ENCODE measurements at regions not wholly inside any gene's neighbourhood (a gene's known extent, or its start where the extent isn't known, plus 50 kb on each side); places are given as distances from the start of the nearest gene placed in this dataset.

DNA sequence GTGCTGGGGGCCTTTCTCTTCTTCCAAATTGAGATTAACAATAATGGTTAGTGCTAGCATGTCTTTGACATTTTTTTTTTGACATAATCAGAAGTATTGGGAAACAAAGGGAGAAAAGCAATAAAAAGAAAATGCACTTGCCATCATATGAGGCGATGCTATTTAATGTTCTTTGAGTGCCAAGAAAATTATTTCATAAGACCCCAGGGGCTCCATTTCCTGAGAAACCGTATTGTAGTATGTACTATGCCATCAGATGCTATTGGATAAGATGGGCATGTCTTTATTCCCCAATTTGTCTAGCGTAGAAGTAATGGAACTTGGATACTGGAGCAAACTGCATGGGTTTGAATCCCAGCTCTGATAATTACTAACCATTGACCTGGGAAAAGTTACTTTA lies 408.9 kb downstream of the ADRA2A start:
- Histone ChIP-seq H4K8ac (ENCODE audit: extremely low read depth, insufficient read depth, low read length) (no peak overlapping the region), H3K4me2 (ENCODE audit: insufficient read depth in 1 of 2, low read depth in 2 of 2, low read length in 2 of 2) (no peak overlapping the region), H3K56ac (replicated peaks; ENCODE audit: insufficient read length, low read depth, low read length) (no peak overlapping the region), H3K18ac (ENCODE audit: extremely low read depth, low read length) (no peak overlapping the region), H3K9ac (replicated peaks in 1 of 4; ENCODE audit: extremely low read depth in 1 of 4, low read depth in 3 of 4, low read length in 3 of 4) (no peak overlapping the region), H3K23ac (ENCODE audit: insufficient read length) (no peak overlapping the region), H3K9me3 (ENCODE audit: insufficient read depth in 2 of 2, low read depth in 1 of 2, low read length in 1 of 2) (peaks cover 27 to 30% of the 10 kb centered on the region in 2 experiments), H4K5ac (ENCODE audit: insufficient read length, low read depth, low read length) (no peak overlapping the region), H3K4me1 (replicated peaks in 1 of 4; ENCODE audit: control insufficient read depth in 3 of 4, insufficient read depth in 4 of 4, low read length in 3 of 4) (no peaks in the 10 kb centered on the region), H3K23me2 (ENCODE audit: low read depth, low read length) (no peaks in the 10 kb centered on the region), H4K91ac (replicated peaks; ENCODE audit: insufficient read length, low read length) (no peak overlapping the region), H2BK5ac (ENCODE audit: low read depth, low read length) (no peak overlapping the region), H2BK20ac (ENCODE audit: low read length) (no peak overlapping the region), H3K79me2 (ENCODE audit: control insufficient read depth in 1 of 2, insufficient read depth in 2 of 2, low read length in 2 of 2) (no peaks in the 10 kb centered on the region), H3K27ac (ENCODE audit: low read depth, low read length) (no peak overlapping the region), H3K14ac (ENCODE audit: insufficient read length) (no peak overlapping the region), H3K79me1 (ENCODE audit: low read depth, low read length) (no peaks in the 10 kb centered on the region), H3K4me3 (ENCODE audit: extremely low read depth in 1 of 4, insufficient read depth in 2 of 4, low read depth in 3 of 4, low read length in 4 of 4) (no peak overlapping the region), H2BK120ac (replicated peaks; ENCODE audit: low read depth, low read length) (no peak overlapping the region), H2BK15ac (ENCODE audit: low read length) (no peak overlapping the region), H2AK5ac (ENCODE audit: low read depth, low read length) (no peak overlapping the region), H3K27me3 (replicated peaks in 1 of 4; ENCODE audit: control insufficient read depth in 3 of 4, extremely low read depth in 1 of 4, insufficient read depth in 3 of 4, low read length in 3 of 4) (no peaks in the 10 kb centered on the region), H2BK12ac (ENCODE audit: low read depth, low read length) (no peak overlapping the region), H2AFZ (ENCODE audit: low read length) (no peak overlapping the region), H3K4ac (replicated peaks; ENCODE audit: insufficient read length, low read depth, low read length) (no peak overlapping the region), H3K36me3 (ENCODE audit: control insufficient read depth in 2 of 4, insufficient read depth in 4 of 4, low read length in 3 of 4) (no peaks in the 10 kb centered on the region), H4K20me1 (replicated peaks in 1 of 2; ENCODE audit: control insufficient read depth in 1 of 2, insufficient read depth in 2 of 2, low read length in 2 of 2) (no peaks in the 10 kb centered on the region)
- 88% methylated on average over 3 of the region's 3 CpGs; no CpG with 5 or more reads in 1 of the 2 experiments for WGBS, 2 experiments (ENCODE audit: extremely low coverage in 1 of 2, insufficient coverage in 1 of 2, insufficient read length in 1 of 2, insufficient replicate concordance in 2 of 2, low coverage in 1 of 2, low lambda C conversion rate in 2 of 2, missing lambda C conversion rate in 1 of 2)
- DNase-seq (ENCODE audit: low read depth in 1 of 2, low spot score in 2 of 2) (no peak), FAIRE-seq (no peak)
- CTCF ChIA-PET (ENCODE audit: partially characterized antibody), result no interaction called here
- POLR2A ChIA-PET (ENCODE audit: partially characterized antibody), result no interaction called here
- no peak for TF ChIP-seq KDM1A (IDR thresholded peaks at IDR 0.05; ENCODE audit: borderline replicate concordance, low read length)
- no peak for TF ChIP-seq TBP (IDR thresholded peaks at IDR 0.05; ENCODE audit: low read depth, low read length)
- TF ChIP-seq, protein P1, sequence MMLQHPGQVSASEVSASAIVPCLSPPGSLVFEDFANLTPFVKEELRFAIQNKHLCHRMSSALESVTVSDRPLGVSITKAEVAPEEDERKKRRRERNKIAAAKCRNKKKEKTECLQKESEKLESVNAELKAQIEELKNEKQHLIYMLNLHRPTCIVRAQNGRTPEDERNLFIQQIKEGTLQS (IDR thresholded peaks at IDR 0.05; ENCODE audit: insufficient read depth, low read depth, low read length), result no peak
- no peak for TF ChIP-seq MAFK (IDR thresholded peaks at IDR 0.05; ENCODE audit: low read depth, low read length)

Data from H1 (cell line).